ENCODE measurements at regions not wholly inside any gene's neighbourhood (a gene's known extent, or its start where the extent isn't known, plus 50 kb on each side); places are given as distances from the start of the nearest gene placed in this dataset.
"Not testable (repeated sequence)": the region's sequence is repeated elsewhere in the genome, so short reads cannot be mapped to it uniquely, and the experiment has no call there.

- not testable (repeated sequence) for TF ChIP-seq POLR2A (IDR thresholded peaks at IDR 0.05; ENCODE audit: low read depth, low read length); SPI1 (IDR thresholded peaks at IDR 0.05; ENCODE audit: borderline replicate concordance, insufficient read depth, low read depth, low read length); CTCF (IDR thresholded peaks at IDR 0.05 in 2 of 3, conservative IDR thresholded peaks at IDR 0.05 in 1 of 3; ENCODE audit: control insufficient read depth in 2 of 3, extremely low read depth in 1 of 3, insufficient read depth in 1 of 3, low read depth in 3 of 3, low read length in 3 of 3); ZNF384 (IDR thresholded peaks at IDR 0.05; ENCODE audit: borderline replicate concordance, low read depth, low read length); REST (IDR thresholded peaks at IDR 0.05; ENCODE audit: low read depth, low read length); BMI1 (IDR thresholded peaks at IDR 0.05; ENCODE audit: borderline replicate concordance); ZBTB40 (IDR thresholded peaks at IDR 0.05; ENCODE audit: borderline replicate concordance)
Measured at GRCh38 chr2:39960681-39961080, 181.6 kb upstream of the THUMPD2 start.

Data from GM12878 (cell line).